ENCODE measurements at regions not wholly inside any gene's neighbourhood (a gene's known extent, or its start where the extent isn't known, plus 50 kb on each side); places are given as distances from the start of the nearest gene placed in this dataset.

- no CpG with 5 or more reads among the region's 6 CpGs for WGBS (ENCODE audit: insufficient coverage)
- no peaks in the 10 kb centered on the region for H3K4me1 Mint-ChIP-seq
Observed at GRCh38 chr4:164312671-164313070, 441.3 kb upstream of the SMIM31 start.

DNA sequence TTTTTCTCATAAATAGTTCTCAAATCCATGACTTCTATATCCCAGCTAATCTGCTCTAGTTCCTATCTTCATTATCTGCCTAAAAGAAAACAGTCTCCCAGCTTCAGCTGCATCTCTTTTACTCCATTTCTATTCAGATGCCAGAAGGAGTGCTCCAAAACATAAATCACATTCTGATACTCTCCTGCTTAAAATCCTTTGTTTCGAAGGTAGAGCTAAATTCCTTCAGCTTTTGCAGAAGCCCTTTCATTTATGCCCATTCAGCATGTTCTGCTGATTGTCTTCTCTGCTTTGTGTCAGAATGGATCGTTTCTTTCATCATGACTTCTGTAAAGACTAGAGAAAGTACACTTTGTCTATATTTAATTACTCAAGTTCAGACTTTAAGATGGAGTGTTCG is 440.1 kb upstream of the SMIM31 start:
- H2AFZ ChIP-seq (ENCODE audit: insufficient read depth, low read depth, low read length, poor library complexity, severe bottlenecking) = no peak overlapping the region
- no peak for DNase-seq
- H3K4me3 Mint-ChIP-seq = no peak overlapping the region
- H4K20me1 ChIP-seq (ENCODE audit: insufficient read depth, low read length) = no peaks in the 10 kb centered on the region
- H3K9me3 Mint-ChIP-seq = peaks cover 0 to 2% (median 0%) of the 10 kb centered on the region in 7 donors
- no peak overlapping the region for H3K4me2 ChIP-seq (replicated peaks; ENCODE audit: extremely low read depth, low read length, poor library complexity, severe bottlenecking)
- no peak overlapping the region for H3K9ac ChIP-seq (ENCODE audit: insufficient read depth, low read length, poor library complexity, severe bottlenecking)
- H3K27me3 Mint-ChIP-seq (ENCODE audit: low read depth in 3 of 3) = no peaks in the 10 kb centered on the region
- H3K4me1 ChIP-seq (ENCODE audit: control insufficient read depth in 1 of 2, insufficient read depth in 2 of 2, low read length in 2 of 2) = no peaks in the 10 kb centered on the region
- TF ChIP-seq CTCF (IDR thresholded peaks at IDR 0.05) = no peak
- H3K9me3 ChIP-seq (replicated peaks in 1 of 2; ENCODE audit: control insufficient read depth in 1 of 2, insufficient read depth in 1 of 2, low read length in 2 of 2) = no peaks in the 10 kb centered on the region
- H3K36me3 ChIP-seq (replicated peaks in 1 of 2; ENCODE audit: control insufficient read depth in 1 of 2, insufficient read depth in 2 of 2, low read length in 2 of 2) = no peaks in the 10 kb centered on the region
- H3K27me3 ChIP-seq (ENCODE audit: control insufficient read depth in 2 of 2, insufficient read depth in 2 of 2, low read length in 2 of 2) = no peaks in the 10 kb centered on the region
- H3K27ac Mint-ChIP-seq = no peak overlapping the region
- intact Hi-C loops (cut with micrococcal nuclease) = no loop called here
- no peaks in the 10 kb centered on the region for H3K79me2 ChIP-seq (ENCODE audit: insufficient read depth, low read length)
- H3K4me1 Mint-ChIP-seq = no peaks in the 10 kb centered on the region
- H3K4me3 ChIP-seq (replicated peaks in 1 of 3; ENCODE audit: low read depth in 2 of 3, low read length in 3 of 3) = no peak overlapping the region
- WGBS (ENCODE audit: insufficient coverage) = 67% methylated on average over 1 of the region's 3 CpGs
- no peak overlapping the region for H3K27ac ChIP-seq (ENCODE audit: low read depth in 1 of 2, low read length in 2 of 2)
- H3K36me3 Mint-ChIP-seq = no peaks in the 10 kb centered on the region

More at GRCh38 chr4:164312671-164313070, 441.3 kb upstream of the SMIM31 start:
- Mint-ChIP-seq H3K9me3 (peaks cover 0 to 2% (median 0%) of the 10 kb centered on the region in 7 donors), H3K4me3 (no peak overlapping the region), H3K36me3 (no peaks in the 10 kb centered on the region), H3K27ac (no peak overlapping the region), H3K27me3 (ENCODE audit: low read depth in 3 of 3) (no peaks in the 10 kb centered on the region)
- no peak for TF ChIP-seq CTCF (IDR thresholded peaks at IDR 0.05)
- Histone ChIP-seq H4K20me1 (ENCODE audit: insufficient read depth, low read length) (no peaks in the 10 kb centered on the region), H3K36me3 (replicated peaks in 1 of 2; ENCODE audit: control insufficient read depth in 1 of 2, insufficient read depth in 2 of 2, low read length in 2 of 2) (no peaks in the 10 kb centered on the region), H3K4me1 (ENCODE audit: control insufficient read depth in 1 of 2, insufficient read depth in 2 of 2, low read length in 2 of 2) (no peaks in the 10 kb centered on the region), H3K4me2 (replicated peaks; ENCODE audit: extremely low read depth, low read length, poor library complexity, severe bottlenecking) (no peak overlapping the region), H3K4me3 (replicated peaks in 1 of 3; ENCODE audit: low read depth in 2 of 3, low read length in 3 of 3) (no peak overlapping the region), H3K79me2 (ENCODE audit: insufficient read depth, low read length) (no peaks in the 10 kb centered on the region), H3K9ac (ENCODE audit: insufficient read depth, low read length, poor library complexity, severe bottlenecking) (no peak overlapping the region), H3K9me3 (replicated peaks in 1 of 2; ENCODE audit: control insufficient read depth in 1 of 2, insufficient read depth in 1 of 2, low read length in 2 of 2) (no peaks in the 10 kb centered on the region), H3K27me3 (ENCODE audit: control insufficient read depth in 2 of 2, insufficient read depth in 2 of 2, low read length in 2 of 2) (no peaks in the 10 kb centered on the region), H2AFZ (ENCODE audit: insufficient read depth, low read depth, low read length, poor library complexity, severe bottlenecking) (no peak overlapping the region), H3K27ac (ENCODE audit: low read depth in 1 of 2, low read length in 2 of 2) (no peak overlapping the region)
- no peak for DNase-seq
- intact Hi-C loops (cut with micrococcal nuclease) = no loop called here

All from CD14-positive monocyte (primary cell).